ENCODE measurements at regions not wholly inside any gene's neighbourhood (a gene's known extent, or its start where the extent isn't known, plus 50 kb on each side); places are given as distances from the start of the nearest gene placed in this dataset.

DNA sequence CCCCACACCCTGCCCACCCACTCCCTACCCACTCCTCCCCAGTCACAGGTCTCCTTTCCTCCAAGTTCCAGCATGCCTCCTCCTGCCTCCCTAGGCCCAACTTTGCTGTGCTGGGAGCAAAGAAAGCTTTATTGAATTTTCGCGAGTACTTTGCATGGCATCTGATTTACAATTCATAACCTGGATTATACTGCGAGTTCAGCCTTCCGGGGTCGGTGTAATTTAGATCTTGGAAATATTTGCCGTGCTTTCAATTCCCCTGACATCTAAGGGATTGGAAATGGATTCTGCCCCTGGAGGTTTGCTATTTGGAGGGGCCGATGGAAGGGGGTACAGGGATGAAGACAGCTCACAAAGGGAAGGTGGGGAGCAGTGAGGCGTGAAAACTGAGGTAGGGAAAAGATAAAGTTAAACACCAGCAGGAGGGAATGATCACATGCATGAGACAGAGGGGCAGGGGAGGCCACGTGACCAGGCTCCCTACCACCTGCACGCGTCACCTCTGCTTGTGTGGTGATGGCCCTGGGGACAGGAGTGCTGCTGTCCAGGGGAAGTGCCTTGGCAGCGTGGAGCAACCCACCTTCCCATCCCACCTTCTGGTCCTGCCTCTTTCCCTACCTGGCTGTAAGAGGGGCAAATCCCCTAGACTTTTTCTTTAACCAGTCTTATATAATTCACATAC is 132.3 kb upstream of the RPL38 start:
- Histone ChIP-seq H3K27me3 (replicated peaks in 1 of 4; ENCODE audit: control insufficient read depth in 3 of 4, extremely low read depth in 1 of 4, insufficient read depth in 3 of 4, low read length in 3 of 4) (no peaks in the 10 kb centered on the region), H3K79me2 (ENCODE audit: control insufficient read depth in 1 of 2, insufficient read depth in 2 of 2, low read length in 2 of 2) (no peaks in the 10 kb centered on the region), H2BK12ac (ENCODE audit: low read depth, low read length) (no peak overlapping the region), H3K9me3 (ENCODE audit: insufficient read depth in 2 of 2, low read depth in 1 of 2, low read length in 1 of 2) (peaks cover 3 to 4% of the 10 kb centered on the region in 2 experiments; a peak in 2 of 4 replicates), H4K8ac (ENCODE audit: extremely low read depth, insufficient read depth, low read length) (no peak overlapping the region), H2BK15ac (ENCODE audit: low read length) (no peak overlapping the region), H3K9ac (replicated peaks in 1 of 4; ENCODE audit: extremely low read depth in 1 of 4, low read depth in 3 of 4, low read length in 3 of 4) (no peak overlapping the region), H3K4me2 (ENCODE audit: insufficient read depth in 1 of 2, low read depth in 2 of 2, low read length in 2 of 2) (no peak overlapping the region), H4K5ac (ENCODE audit: insufficient read length, low read depth, low read length) (no peak overlapping the region), H3K79me1 (ENCODE audit: low read depth, low read length) (no peaks in the 10 kb centered on the region), H3K23ac (ENCODE audit: insufficient read length) (no peak overlapping the region), H3K18ac (ENCODE audit: extremely low read depth, low read length) (no peak overlapping the region), H3K14ac (ENCODE audit: insufficient read length) (no peak overlapping the region), H2BK20ac (ENCODE audit: low read length) (no peak overlapping the region), H4K20me1 (replicated peaks in 1 of 2; ENCODE audit: control insufficient read depth in 1 of 2, insufficient read depth in 2 of 2, low read length in 2 of 2) (peaks cover 0 to 2% of the 10 kb centered on the region in 2 experiments), H3K56ac (replicated peaks; ENCODE audit: insufficient read length, low read depth, low read length) (no peak overlapping the region), H2BK5ac (ENCODE audit: low read depth, low read length) (no peak overlapping the region), H3K4me3 (ENCODE audit: extremely low read depth in 1 of 4, insufficient read depth in 2 of 4, low read depth in 3 of 4, low read length in 4 of 4) (no peak overlapping the region), H3K36me3 (ENCODE audit: control insufficient read depth in 2 of 4, insufficient read depth in 4 of 4, low read length in 3 of 4) (no peaks in the 10 kb centered on the region), H2AFZ (ENCODE audit: low read length) (no peak overlapping the region), H4K91ac (replicated peaks; ENCODE audit: insufficient read length, low read length) (no peak overlapping the region), H3K23me2 (ENCODE audit: low read depth, low read length) (peaks cover 3% of the 10 kb centered on the region; the same call in 1 of the 2 replicates), H2AK5ac (ENCODE audit: low read depth, low read length) (no peak overlapping the region), H3K27ac (ENCODE audit: low read depth, low read length) (no peak overlapping the region), H3K4me1 (replicated peaks in 1 of 4; ENCODE audit: control insufficient read depth in 3 of 4, insufficient read depth in 4 of 4, low read length in 3 of 4) (no peaks in the 10 kb centered on the region), H2BK120ac (replicated peaks; ENCODE audit: low read depth, low read length) (no peak overlapping the region), H3K4ac (replicated peaks; ENCODE audit: insufficient read length, low read depth, low read length) (no peak overlapping the region)
- WGBS, 2 experiments (ENCODE audit: extremely low coverage in 1 of 2, insufficient coverage in 1 of 2, insufficient read length in 1 of 2, insufficient replicate concordance in 2 of 2, low coverage in 1 of 2, low lambda C conversion rate in 2 of 2, missing lambda C conversion rate in 1 of 2) = 86% methylated on average over 12 of the region's 12 CpGs; no CpG with 5 or more reads in 1 of the 2 experiments
- POLR2A ChIA-PET (ENCODE audit: partially characterized antibody) = no interaction called here
- DNase-seq (ENCODE audit: low read depth in 1 of 2, low spot score in 2 of 2) (no peak), FAIRE-seq (no peak)
- CTCF ChIA-PET (ENCODE audit: partially characterized antibody) = interaction anchor here (0.6 to 9.7 kb wide), 16 partner anchors 10 to 354 kb away, joined by 3 to 55 read pairs (median 4); no protein-coding TSS in a partner anchor
- TF ChIP-seq NANOG (IDR thresholded peaks at IDR 0.05; ENCODE audit: insufficient read depth, low read depth, low read length, poor library complexity, severe bottlenecking) (no peak), CREB1 (IDR thresholded peaks at IDR 0.05) (no peak), YY1 (IDR thresholded peaks at IDR 0.05; ENCODE audit: low read depth, low read length) (no peak), CTBP2 (IDR thresholded peaks at IDR 0.05; ENCODE audit: borderline replicate concordance, insufficient read depth, insufficient read length, low read length) (no peak), TAF7 (optimal IDR thresholded peaks at IDR 0.05; ENCODE audit: borderline replicate concordance, low read depth, low read length) (no peak), PHF8 (conservative IDR thresholded peaks at IDR 0.05; ENCODE audit: low read depth, low read length) (no peak), BACH1 (IDR thresholded peaks at IDR 0.05; ENCODE audit: low read length) (no peak), SIN3A (conservative IDR thresholded peaks at IDR 0.05 in 1 of 2, IDR thresholded peaks at IDR 0.05 in 1 of 2; ENCODE audit: low read depth in 1 of 2, low read length in 2 of 2) (no peak), CBX5 (IDR thresholded peaks at IDR 0.05; ENCODE audit: low read depth, low read length) (no peak), CHD1 (IDR thresholded peaks at IDR 0.05; ENCODE audit: low read depth, low read length) (no peak), KDM1A (IDR thresholded peaks at IDR 0.05; ENCODE audit: borderline replicate concordance, low read length) (no peak)
- TF ChIP-seq, protein P1, sequence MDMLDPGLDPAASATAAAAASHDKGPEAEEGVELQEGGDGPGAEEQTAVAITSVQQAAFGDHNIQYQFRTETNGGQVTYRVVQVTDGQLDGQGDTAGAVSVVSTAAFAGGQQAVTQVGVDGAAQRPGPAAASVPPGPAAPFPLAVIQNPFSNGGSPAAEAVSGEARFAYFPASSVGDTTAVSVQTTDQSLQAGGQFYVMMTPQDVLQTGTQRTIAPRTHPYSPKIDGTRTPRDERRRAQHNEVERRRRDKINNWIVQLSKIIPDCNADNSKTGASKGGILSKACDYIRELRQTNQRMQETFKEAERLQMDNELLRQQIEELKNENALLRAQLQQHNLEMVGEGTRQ (IDR thresholded peaks at IDR 0.05; ENCODE audit: low read length) = no peak
